Kidney epithelial cell (primary cell): ENCODE measurements at regions not wholly inside any gene's neighbourhood (a gene's known extent, or its start where the extent isn't known, plus 50 kb on each side); places are given as distances from the start of the nearest gene placed in this dataset.

Experiments used
- DNase-seq: peaks from one replicate; pipeline ENCODE4 v3.0.0-alpha.2; 2010; ENCODE audit warnings: low read depth
- H3K27me3 ChIP-seq: 2 replicates; pipeline ENCODE4 v1.6.0; 2011; ENCODE audit warnings: low read length; ENCODE audit not compliant: control insufficient read depth, insufficient read depth
- H3K36me3 ChIP-seq: 2 replicates; pipeline ENCODE4 v1.5.1; 2011; ENCODE audit warnings: low read length; ENCODE audit not compliant: control insufficient read depth, insufficient read depth
- H3K4me3 ChIP-seq: 2 replicates; pipeline ENCODE4 v1.5.1; 2011; ENCODE audit warnings: low read depth, mild to moderate bottlenecking, control low read depth, low read length
- CTCF ChIP-seq: IDR thresholded peaks from 2 replicates; pipeline ENCODE4 v1.5.1; 2011; ENCODE audit warnings: mild to moderate bottlenecking, moderate library complexity, low read length, control low read depth, inconsistent platforms; ENCODE audit not compliant: insufficient read depth, poor library complexity, severe bottlenecking

GRCh38 chr5:109992264-109992915, 302.7 kb downstream of the MAN2A1 start:
- no peak for DNase-seq
- Histone ChIP-seq H3K36me3 (no peaks in the 10 kb centered on the region), H3K27me3 (peaks cover 4% of the 10 kb centered on the region), H3K4me3 (no peak overlapping the region)
- TF ChIP-seq CTCF = no peak

- DNase-seq = no peak
- H3K4me3 ChIP-seq = no peak overlapping the region
- H3K27me3 ChIP-seq = peaks cover 4% of the 10 kb centered on the region
- no peak for TF ChIP-seq CTCF
- no peaks in the 10 kb centered on the region for H3K36me3 ChIP-seq
Observed at GRCh38 chr5:109994135-109994534, 304.4 kb downstream of the MAN2A1 start.

GRCh38 chr5:109996246-109996645, 306.5 kb downstream of the MAN2A1 start:
- Histone ChIP-seq H3K36me3 (no peaks in the 10 kb centered on the region), H3K4me3 (no peak overlapping the region), H3K27me3 (peaks cover 4% of the 10 kb centered on the region)
- DNase-seq = no peak
- no peak for TF ChIP-seq CTCF

GRCh38 chr5:109997161-109997560, 307.4 kb downstream of the MAN2A1 start:
- H3K36me3 ChIP-seq = no peaks in the 10 kb centered on the region

GRCh38 chr5:109998208-109998607, 308.5 kb downstream of the MAN2A1 start:
- Histone ChIP-seq H3K4me3 (no peak overlapping the region), H3K36me3 (no peaks in the 10 kb centered on the region), H3K27me3 (peaks cover 4% of the 10 kb centered on the region)
- TF ChIP-seq CTCF = no peak
- DNase-seq = no peak

More at GRCh38 chr5:109997161-109997560, 307.4 kb downstream of the MAN2A1 start:
- Histone ChIP-seq H3K27me3 (peaks cover 4% of the 10 kb centered on the region), H3K4me3 (no peak overlapping the region)
- peak; percentile 48 for DNase-seq
- no peak for TF ChIP-seq CTCF

- Histone ChIP-seq H3K4me3 (no peak overlapping the region), H3K36me3 (no peaks in the 10 kb centered on the region), H3K27me3 (peaks cover 4% of the 10 kb centered on the region)
- TF ChIP-seq CTCF = no peak
- no peak for DNase-seq
Observed at GRCh38 chr5:109998726-109999125, 309.0 kb downstream of the MAN2A1 start.
